Forelimb muscle (tissue), 1 donor: ENCODE measurements at regions not wholly inside any gene's neighbourhood (a gene's known extent, or its start where the extent isn't known, plus 50 kb on each side); places are given as distances from the start of the nearest gene placed in this dataset.

ENCODE experiments used
- DNase-seq: peaks from one replicate; pipeline ENCODE4 v3.0.0-alpha.2; 2013; ENCODE audit warnings: low read depth

- DNase-seq: no peak
These were observed 90.2 kb upstream of the SKOR2 start for GRCh38 chr18:47341678-47342077.

GRCh38 chr18:47334966-47335365, 83.5 kb upstream of the SKOR2 start:
- DNase-seq: no peak

GRCh38 chr18:47333926-47334635, 82.6 kb upstream of the SKOR2 start:
- no peak for DNase-seq

GRCh38 chr18:47331641-47332040, 80.2 kb upstream of the SKOR2 start:
- DNase-seq: no peak

- DNase-seq: no peak
These were observed 79.6 kb upstream of the SKOR2 start for GRCh38 chr18:47331026-47331425.

GRCh38 chr18:47323158-47323557, 71.7 kb upstream of the SKOR2 start:
- DNase-seq: no peak

GRCh38 chr18:47321815-47322214, 70.4 kb upstream of the SKOR2 start:
- no peak for DNase-seq

- no peak for DNase-seq
These were observed 66.5 kb upstream of the SKOR2 start for GRCh38 chr18:47317824-47318508.

GRCh38 chr18:47316924-47317323, 65.5 kb upstream of the SKOR2 start:
- no peak for DNase-seq

- DNase-seq: no peak
These were observed 62.4 kb upstream of the SKOR2 start for GRCh38 chr18:47313901-47314300.

- DNase-seq: no peak
These were observed 60.1 kb upstream of the SKOR2 start for GRCh38 chr18:47311585-47311984.
